Effector memory CD4-positive, alpha-beta T cell (primary cell): ENCODE measurements at regions not wholly inside any gene's neighbourhood (a gene's known extent, or its start where the extent isn't known, plus 50 kb on each side); places are given as distances from the start of the nearest gene placed in this dataset.
"Not testable (repeated sequence)": the region's sequence is repeated elsewhere in the genome, so short reads cannot be mapped to it uniquely, and the experiment has no call there.

ENCODE experiments used
- DNase-seq, 3 donors: peaks; one replicate each; pipeline ENCODE4 v3.0.0-alpha.2; 2020
- H3K27ac ChIP-seq: 2 replicates; pipeline ENCODE4 v1.7.0; 2013; ENCODE audit warnings: mild to moderate bottlenecking, low read length, moderate library complexity; ENCODE audit not compliant: insufficient read depth, poor library complexity, severe bottlenecking
- H3K27me3 ChIP-seq: replicated peaks from 2 replicates; pipeline ENCODE4 v1.7.0; 2013; ENCODE audit warnings: mild to moderate bottlenecking, low read length; ENCODE audit not compliant: insufficient read depth, control insufficient read depth, poor library complexity, severe bottlenecking
- H3K36me3 ChIP-seq: 2 replicates; pipeline ENCODE4 v1.7.0; 2013; ENCODE audit warnings: mild to moderate bottlenecking, low read length, moderate library complexity; ENCODE audit not compliant: control insufficient read depth, insufficient read depth
- H3K4me1 ChIP-seq: 2 replicates; pipeline ENCODE4 v1.7.0; 2013; ENCODE audit warnings: low read length, mild to moderate bottlenecking; ENCODE audit not compliant: control insufficient read depth, insufficient read depth, poor library complexity, severe bottlenecking
- H3K4me3 ChIP-seq: 2 replicates; pipeline ENCODE4 v1.7.0; 2013; ENCODE audit warnings: low read length, low read depth, mild to moderate bottlenecking; ENCODE audit not compliant: insufficient read depth, poor library complexity, severe bottlenecking
- H3K9me3 ChIP-seq: 2 replicates; pipeline ENCODE4 v1.7.0; 2013; ENCODE audit warnings: mild to moderate bottlenecking, low read length, moderate library complexity; ENCODE audit not compliant: control insufficient read depth

- H3K9me3 ChIP-seq: no peaks in the 10 kb centered on the region
Measured at GRCh38 chr10:2784766-2785165, 282.6 kb upstream of the PFKP start.

GRCh38 chr10:2782950-2783349 lies 284.4 kb upstream of the PFKP start:
- Histone ChIP-seq H3K9me3 (no peaks in the 10 kb centered on the region), H3K4me3 (no peak overlapping the region), H3K27me3 (no peaks in the 10 kb centered on the region), H3K36me3 (no peaks in the 10 kb centered on the region), H3K27ac (no peak overlapping the region), H3K4me1 (no peaks in the 10 kb centered on the region)
- no peak for DNase-seq

More at GRCh38 chr10:2784766-2785165, 282.6 kb upstream of the PFKP start:
- Histone ChIP-seq H3K36me3 (no peaks in the 10 kb centered on the region), H3K4me3 (no peak overlapping the region), H3K27me3 (no peaks in the 10 kb centered on the region), H3K27ac (no peak overlapping the region), H3K4me1 (no peaks in the 10 kb centered on the region)
- no peak for DNase-seq

DNA sequence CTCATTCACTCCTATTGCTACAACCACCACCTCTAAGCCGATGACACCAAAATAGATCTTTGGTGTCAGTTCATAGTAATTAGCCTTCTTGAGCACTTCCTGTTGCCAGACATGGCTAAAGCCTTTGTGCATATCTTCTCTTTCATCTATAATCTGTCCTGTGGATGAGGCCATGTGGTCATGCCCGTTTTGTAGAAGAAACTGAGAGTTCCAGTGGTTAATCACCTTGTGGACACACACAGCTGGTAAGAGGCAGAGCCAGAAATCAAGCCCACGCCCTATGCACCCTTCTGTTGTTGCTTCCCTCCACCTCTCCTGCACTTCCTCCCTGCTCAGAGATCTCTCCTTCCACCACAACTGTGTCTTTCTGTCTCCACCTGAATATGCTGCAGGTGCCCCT lies 285.1 kb upstream of the PFKP start:
- Histone ChIP-seq H3K4me3 (no peak overlapping the region), H3K36me3 (no peaks in the 10 kb centered on the region), H3K4me1 (no peaks in the 10 kb centered on the region), H3K27ac (no peak overlapping the region), H3K27me3 (no peaks in the 10 kb centered on the region), H3K9me3 (no peaks in the 10 kb centered on the region)
- DNase-seq: no peak

DNA sequence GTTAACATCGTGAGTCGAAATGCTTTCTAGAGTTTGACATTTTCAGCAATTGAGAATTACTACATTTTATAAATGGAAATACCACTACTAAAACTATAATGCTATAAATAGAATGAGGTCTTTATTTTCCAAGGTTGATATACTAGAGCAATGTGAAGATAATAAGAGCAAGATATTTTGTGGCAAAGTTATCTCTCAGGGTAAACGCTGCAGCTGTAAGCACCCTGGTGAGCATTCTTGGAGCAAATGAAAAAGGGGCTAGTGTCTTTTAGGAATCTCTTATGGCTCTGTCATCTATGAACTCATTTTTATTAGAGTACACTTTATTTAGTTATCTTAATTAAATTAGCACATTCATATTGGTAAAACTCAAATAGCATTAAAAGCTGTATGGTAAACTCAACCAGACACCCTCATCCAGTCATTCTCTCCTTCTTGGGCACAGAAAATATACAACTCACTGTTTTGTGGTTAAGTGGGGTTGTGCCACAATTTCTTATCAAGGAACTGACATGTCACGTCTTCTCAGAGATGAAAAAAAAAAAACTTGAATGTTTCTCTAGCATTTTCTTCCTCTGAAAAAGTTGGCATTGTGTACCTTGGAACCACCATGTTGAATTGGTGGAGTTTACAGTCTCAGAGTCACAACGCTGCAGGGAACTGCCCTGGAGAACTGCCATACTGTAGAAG lies 289.5 kb upstream of the PFKP start:
- H3K36me3 ChIP-seq: no peaks in the 10 kb centered on the region
- no peaks in the 10 kb centered on the region for H3K4me1 ChIP-seq
- no peak overlapping the region for H3K27ac ChIP-seq
- no peak overlapping the region for H3K4me3 ChIP-seq
- no peaks in the 10 kb centered on the region for H3K27me3 ChIP-seq
- no peak for DNase-seq
- no peaks in the 10 kb centered on the region for H3K9me3 ChIP-seq

DNA sequence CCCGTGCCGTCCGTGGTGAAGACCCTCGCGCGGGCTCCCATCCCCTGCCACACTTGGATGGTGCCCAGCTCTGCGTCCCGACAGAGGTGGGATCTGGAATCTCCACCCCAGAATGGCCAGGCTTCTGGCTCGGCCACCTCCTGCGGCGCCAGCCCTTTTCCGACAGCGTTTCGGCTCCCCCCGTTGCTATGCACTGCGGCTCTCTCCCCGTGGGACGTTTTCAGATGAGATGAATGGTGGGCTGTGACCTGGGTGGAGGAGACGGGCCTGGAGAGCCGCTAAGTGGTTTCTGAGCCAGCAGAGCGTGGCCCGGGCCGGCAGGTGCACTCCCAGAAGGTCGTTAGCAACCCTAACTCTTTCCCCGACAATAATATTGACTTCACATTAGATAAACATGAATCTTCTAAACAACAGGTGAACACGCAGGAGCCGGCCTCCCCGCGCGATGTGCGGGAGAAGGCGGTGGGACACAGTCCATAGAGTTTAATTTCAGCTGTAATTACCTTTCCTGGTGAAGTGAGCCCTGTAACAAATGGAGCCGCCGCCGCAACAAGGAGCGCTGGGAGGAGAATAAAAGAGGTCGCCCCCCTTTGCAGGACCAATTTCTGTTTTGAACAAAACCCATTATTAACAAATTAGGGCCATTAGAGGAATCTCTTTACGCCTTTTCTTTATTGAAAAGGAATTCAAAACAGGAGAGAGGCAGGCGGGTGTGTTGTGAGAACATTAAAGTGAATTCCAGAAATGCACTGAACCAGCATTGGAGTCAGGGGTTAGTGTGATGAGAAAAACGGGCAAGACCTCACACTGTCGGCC lies 294.3 kb upstream of the PFKP start:
- Histone ChIP-seq H3K36me3 (no peaks in the 10 kb centered on the region), H3K27ac (no peak overlapping the region), H3K27me3 (no peaks in the 10 kb centered on the region), H3K9me3 (no peaks in the 10 kb centered on the region), H3K4me1 (no peaks in the 10 kb centered on the region), H3K4me3 (no peak overlapping the region)
- no peak for DNase-seq

- Histone ChIP-seq H3K27me3 (no peaks in the 10 kb centered on the region), H3K27ac (no peak overlapping the region), H3K4me3 (no peak overlapping the region), H3K9me3 (no peaks in the 10 kb centered on the region), H3K36me3 (no peaks in the 10 kb centered on the region), H3K4me1 (no peaks in the 10 kb centered on the region)
- DNase-seq: no peak
Measured at GRCh38 chr10:2772135-2772534, 295.2 kb upstream of the PFKP start.

DNA sequence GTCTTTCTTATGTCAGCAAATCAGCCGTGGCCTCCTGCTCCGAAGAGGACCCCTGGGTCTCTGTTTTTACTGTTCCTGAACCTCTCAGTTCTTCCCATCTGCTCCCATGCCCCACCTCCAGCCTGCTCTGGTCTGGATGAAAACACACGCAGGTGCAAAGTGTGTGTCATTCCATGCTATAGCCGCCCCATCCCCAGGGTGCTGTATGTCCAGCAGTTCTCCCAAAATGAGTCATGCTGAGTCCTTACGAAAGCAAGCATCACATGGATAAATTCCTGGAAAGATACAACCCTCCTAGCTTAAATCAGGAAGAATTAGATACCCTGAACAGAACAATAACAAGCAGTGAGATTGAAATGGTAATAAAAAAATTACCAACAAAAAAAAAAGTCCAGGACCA lies 300.1 kb upstream of the PFKP start:
- not testable (repeated sequence) for H3K27ac ChIP-seq, H3K4me1 ChIP-seq, H3K27me3 ChIP-seq, H3K4me3 ChIP-seq, DNase-seq, H3K9me3 ChIP-seq, H3K36me3 ChIP-seq

DNA sequence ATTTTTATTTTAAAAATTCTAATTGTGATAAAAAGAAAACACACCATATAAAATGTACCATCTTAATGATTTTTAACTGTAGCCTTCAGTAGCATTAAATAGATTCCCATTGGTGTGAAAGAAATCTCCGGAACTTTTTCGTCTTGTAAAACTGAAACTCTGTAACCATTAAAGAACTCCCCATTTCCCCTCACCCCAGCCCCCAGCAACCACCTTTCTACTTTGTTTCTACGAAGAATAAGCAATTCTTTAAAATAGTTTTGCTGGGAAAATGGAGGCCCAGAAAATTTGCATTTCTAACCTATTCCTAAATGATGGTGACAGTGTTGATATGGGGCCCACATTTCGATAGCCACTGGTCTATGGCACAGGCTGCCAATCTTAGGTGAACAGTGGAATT lies 305.4 kb upstream of the PFKP start:
- Histone ChIP-seq H3K4me3 (no peak overlapping the region), H3K4me1 (no peaks in the 10 kb centered on the region), H3K27ac (no peak overlapping the region), H3K36me3 (no peaks in the 10 kb centered on the region), H3K27me3 (no peaks in the 10 kb centered on the region), H3K9me3 (no peaks in the 10 kb centered on the region)
- no peak for DNase-seq

DNA sequence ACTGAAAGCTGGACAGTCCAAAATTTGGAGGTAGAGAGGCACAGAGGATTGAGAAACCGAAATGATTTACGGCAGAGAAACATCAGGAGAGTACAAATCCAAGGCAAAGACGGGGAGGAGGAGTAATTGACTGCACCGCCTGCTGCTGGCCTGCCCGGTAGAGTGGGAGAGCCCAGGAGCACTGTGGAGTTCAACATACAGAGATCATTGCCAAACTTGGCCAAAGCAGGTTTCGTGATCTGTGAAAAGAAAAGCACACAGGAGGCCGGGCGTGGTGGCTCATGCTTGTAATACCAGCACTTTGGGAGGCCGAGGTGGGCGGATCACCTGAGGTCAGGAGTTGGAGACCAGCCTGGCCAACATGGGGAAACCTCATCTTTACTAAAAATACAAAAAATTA lies 306.0 kb upstream of the PFKP start:
- Histone ChIP-seq H3K4me1 (no peaks in the 10 kb centered on the region), H3K27me3 (no peaks in the 10 kb centered on the region), H3K27ac (no peak overlapping the region), H3K9me3 (no peaks in the 10 kb centered on the region), H3K36me3 (no peaks in the 10 kb centered on the region), H3K4me3 (no peak overlapping the region)
- no peak for DNase-seq

- no peaks in the 10 kb centered on the region for H3K9me3 ChIP-seq
- no peak overlapping the region for H3K27ac ChIP-seq
- H3K36me3 ChIP-seq: no peaks in the 10 kb centered on the region
- no peaks in the 10 kb centered on the region for H3K27me3 ChIP-seq
- H3K4me3 ChIP-seq: no peak overlapping the region
- no peak for DNase-seq
- no peaks in the 10 kb centered on the region for H3K4me1 ChIP-seq
Measured at GRCh38 chr10:2760736-2761135, 306.6 kb upstream of the PFKP start.
